Small intestine (tissue), 7 donors: ENCODE measurements at regions not wholly inside any gene's neighbourhood (a gene's known extent, or its start where the extent isn't known, plus 50 kb on each side); places are given as distances from the start of the nearest gene placed in this dataset.

Experiments
- DNase-seq, 2 donors: peaks; one replicate each; pipeline versions ENCODE4 v3.0.0 to v3.0.0-alpha.2; 2013
- FAIRE-seq: peaks from 2 replicates; lab custom pipeline; 2012; peaks lifted over from hg19 to GRCh38; lab: Jason Lieb, UNC
- H3K27ac ChIP-seq, 3 donors: one replicate each; pipeline ENCODE4 v1.5.1; 2013; ENCODE audit warnings: low read length in 2 of 3, mild to moderate bottlenecking in 2 of 3, control low read depth in 1 of 3, inconsistent platforms in 1 of 3, low read depth in 1 of 3, moderate library complexity in 1 of 3
- H3K27me3 ChIP-seq, 3 donors: one replicate each; pipeline ENCODE4 v1.6.1; 2013; ENCODE audit warnings: low read length in 3 of 3, inconsistent platforms in 1 of 3; ENCODE audit not compliant: control insufficient read depth in 3 of 3, insufficient read depth in 3 of 3
- H3K36me3 ChIP-seq, 3 donors: one replicate each; pipeline ENCODE4 v1.6.1; 2013; ENCODE audit warnings: low read length in 3 of 3, inconsistent platforms in 1 of 3, low read depth in 1 of 3, mild to moderate bottlenecking in 1 of 3, moderate library complexity in 1 of 3; ENCODE audit not compliant: control insufficient read depth in 3 of 3, insufficient read depth in 2 of 3
- H3K4me1 ChIP-seq, 3 donors: one replicate each; pipeline ENCODE4 v1.6.1; 2013; ENCODE audit warnings: low read length in 2 of 3, inconsistent platforms in 1 of 3, low read depth in 1 of 3, mild to moderate bottlenecking in 1 of 3, moderate library complexity in 1 of 3; ENCODE audit not compliant: control insufficient read depth in 3 of 3, insufficient read depth in 2 of 3
- H3K4me3 ChIP-seq, 3 donors: one replicate each; pipeline ENCODE4 v1.5.1; 2013; ENCODE audit warnings: low read length in 3 of 3, control low read depth in 1 of 3, inconsistent platforms in 1 of 3, low read depth in 1 of 3, mild to moderate bottlenecking in 1 of 3, moderate library complexity in 1 of 3
- H3K9me3 ChIP-seq, 2 donors: one replicate each; pipeline ENCODE4 v1.6.1; 2013; ENCODE audit warnings: low read depth in 1 of 2, low read length in 1 of 2; ENCODE audit not compliant: control insufficient read depth in 2 of 2, insufficient read depth in 1 of 2
- WGBS, 3 donors: extraction: QIAGEN DNeasy Blood & Tissue Kit; methylation state at CpG; one replicate each; pipeline ENCODE4 v1.1.7; 2013; 5-methylcytosine and 5-hydroxymethylcytosine counted together
- donor health status: healthy with polysubstance abuse.
- donor health status: control.
- donor health status: control.
- donor health status: Bipolar disorder and iron deficiency.
- donor health status: healthy.

DNA sequence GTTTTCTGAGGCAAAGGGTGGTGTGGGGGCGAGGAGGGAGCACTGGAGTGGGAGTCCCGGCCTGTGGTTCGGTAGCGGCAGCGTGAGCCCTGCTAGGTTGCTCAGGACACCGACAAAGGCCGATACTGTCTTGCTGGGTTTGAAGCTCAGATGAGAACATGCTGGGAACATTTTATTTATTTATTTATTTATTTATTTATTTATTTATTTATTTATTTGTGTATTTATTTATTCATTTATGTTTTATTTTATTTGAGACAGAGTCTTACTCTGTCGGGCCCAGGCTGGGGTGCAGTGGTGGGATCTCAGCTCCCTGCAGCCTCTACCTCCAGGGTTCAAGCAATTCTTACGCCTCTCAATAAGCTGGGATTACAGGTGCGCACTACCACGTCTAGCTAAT, 117.9 kb upstream of the GSE1 start:
- no peak for FAIRE-seq
- WGBS, 3 donors, result 97 to 98% (median 97%) methylated on average over 11 of the region's 11 CpGs
- no peak for DNase-seq
- Histone ChIP-seq H3K27me3 (no peaks in the 10 kb centered on the region), H3K36me3 (peaks cover 0 to 47% (median 0%) of the 10 kb centered on the region in 3 donors), H3K9me3 (no peaks in the 10 kb centered on the region), H3K4me1 (peaks cover 0 to 18% (median 0%) of the 10 kb centered on the region in 3 donors), H3K4me3 (no peak overlapping the region), H3K27ac (no peak overlapping the region)

DNA sequence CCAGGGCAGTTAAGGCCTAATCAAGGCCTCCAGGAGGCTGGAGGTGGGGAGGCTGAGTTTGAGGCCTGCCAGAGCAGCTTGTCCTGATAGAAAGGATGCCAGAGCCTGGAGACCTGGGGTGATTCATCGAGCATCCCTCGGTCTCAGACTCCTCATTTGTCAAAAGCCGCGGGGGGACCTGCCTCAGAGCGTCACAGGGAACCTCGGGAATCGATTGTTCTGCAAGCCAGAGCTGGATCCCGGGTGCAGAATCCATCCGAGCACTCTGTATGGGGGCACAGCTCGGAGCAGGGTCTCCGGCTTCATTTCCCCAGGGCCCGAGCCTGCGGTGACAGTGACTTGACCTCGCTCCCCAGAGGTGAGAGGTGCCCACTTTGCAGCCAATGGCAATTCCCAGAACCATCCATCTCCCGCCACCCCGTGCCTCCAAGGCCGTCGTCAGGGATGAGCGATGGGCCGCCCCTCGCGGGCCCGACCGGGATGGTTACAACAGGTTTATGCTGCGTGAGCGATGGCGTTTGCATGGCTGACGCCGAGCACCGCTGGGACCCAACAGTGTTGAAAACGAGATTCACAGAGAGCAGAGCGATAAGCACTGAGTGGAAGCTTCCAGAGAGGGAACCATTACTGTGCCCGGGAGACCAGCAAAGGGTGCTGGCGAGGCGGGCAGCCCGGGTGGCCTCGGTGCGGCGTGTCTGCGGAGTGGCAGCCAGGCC, 117.1 kb upstream of the GSE1 start:
- WGBS, 3 donors, result 93 to 95% (median 94%) methylated on average over 40 of the region's 40 CpGs
- DNase-seq (no peak), FAIRE-seq (no peak)
- Histone ChIP-seq H3K9me3 (no peaks in the 10 kb centered on the region), H3K4me1 (peaks cover 0 to 15% (median 0%) of the 10 kb centered on the region in 3 donors), H3K36me3 (peaks cover 0 to 45% (median 0%) of the 10 kb centered on the region in 3 donors), H3K27ac (no peak overlapping the region), H3K4me3 (no peak overlapping the region), H3K27me3 (no peaks in the 10 kb centered on the region)

DNA sequence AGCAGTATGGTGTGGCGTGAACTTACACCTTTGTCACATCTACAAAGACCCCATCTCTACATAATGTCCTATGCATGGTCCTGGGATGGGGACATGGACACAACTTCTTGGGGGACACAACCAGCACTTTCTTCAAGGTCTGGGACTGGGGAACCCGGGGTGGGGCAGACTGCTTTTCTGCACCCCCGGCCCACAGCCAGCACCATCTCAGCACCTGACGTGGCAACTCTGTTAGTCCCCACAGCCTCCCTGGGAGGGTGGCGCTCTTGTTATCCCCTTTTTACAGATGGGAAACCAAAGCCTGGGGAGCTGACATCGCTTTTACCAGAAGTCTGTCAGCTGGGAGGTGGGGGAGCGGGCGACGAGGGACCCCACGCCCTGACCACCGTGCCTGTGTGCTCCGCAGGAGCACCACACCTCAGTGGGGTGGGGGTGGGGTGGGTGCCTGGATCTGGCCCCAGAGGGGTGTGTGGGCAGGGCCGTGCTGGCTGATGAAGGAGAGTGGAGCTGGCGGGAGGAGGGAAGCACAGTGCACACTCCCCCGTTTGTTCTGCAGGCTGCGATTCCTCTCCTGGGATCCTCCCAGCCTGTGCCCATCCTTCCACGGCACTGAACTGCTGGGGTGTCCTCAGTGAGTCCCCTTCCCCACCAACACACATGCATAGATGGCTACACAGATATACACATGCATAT, 115.4 kb upstream of the GSE1 start:
- WGBS, 3 donors, result 76 to 88% (median 77%) methylated on average over 16 to 17 of the region's 17 CpGs
- Histone ChIP-seq H3K9me3 (no peaks in the 10 kb centered on the region), H3K4me3 (no peak overlapping the region)

DNA sequence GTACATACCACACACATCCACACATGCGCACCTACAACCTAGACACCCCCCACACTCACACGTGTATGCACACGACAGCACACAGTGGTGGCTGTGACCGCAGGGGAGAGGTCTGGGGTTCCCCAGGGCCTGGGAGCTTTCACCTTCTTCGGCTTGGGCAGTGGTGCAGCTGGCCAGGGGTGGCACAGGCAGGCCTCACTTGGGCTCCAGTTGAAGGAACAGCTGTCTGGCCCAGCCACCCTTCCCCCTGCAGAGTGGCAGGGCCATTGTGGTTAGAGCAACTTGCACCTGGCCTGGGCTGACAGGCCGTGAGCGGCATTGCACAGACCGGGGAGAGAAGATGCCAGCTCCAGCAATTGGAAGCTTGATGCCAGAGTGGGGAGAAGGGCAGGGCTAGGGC, 114.5 kb upstream of the GSE1 start:
- no peak overlapping the region for H3K4me3 ChIP-seq
- peaks cover 0 to 48% (median 0%) of the 10 kb centered on the region in 3 donors for H3K36me3 ChIP-seq
- DNase-seq (no peak), FAIRE-seq (no peak)
- no peak overlapping the region for H3K27ac ChIP-seq
- no peaks in the 10 kb centered on the region for H3K4me1 ChIP-seq
- H3K27me3 ChIP-seq, result no peaks in the 10 kb centered on the region
- 64 to 73% (median 73%) methylated on average over 7 to 8 of the region's 8 CpGs for WGBS, 3 donors
- H3K9me3 ChIP-seq, result no peaks in the 10 kb centered on the region

More for the DNA sequence above, 115.4 kb upstream of the GSE1 start:
- H3K36me3 ChIP-seq, result peaks cover 0 to 46% (median 0%) of the 10 kb centered on the region in 3 donors
- no peak for DNase-seq
- H3K27me3 ChIP-seq, result no peaks in the 10 kb centered on the region
- H3K27ac ChIP-seq, result no peak overlapping the region
- no peaks in the 10 kb centered on the region for H3K4me1 ChIP-seq
- FAIRE-seq, result no peak

DNA sequence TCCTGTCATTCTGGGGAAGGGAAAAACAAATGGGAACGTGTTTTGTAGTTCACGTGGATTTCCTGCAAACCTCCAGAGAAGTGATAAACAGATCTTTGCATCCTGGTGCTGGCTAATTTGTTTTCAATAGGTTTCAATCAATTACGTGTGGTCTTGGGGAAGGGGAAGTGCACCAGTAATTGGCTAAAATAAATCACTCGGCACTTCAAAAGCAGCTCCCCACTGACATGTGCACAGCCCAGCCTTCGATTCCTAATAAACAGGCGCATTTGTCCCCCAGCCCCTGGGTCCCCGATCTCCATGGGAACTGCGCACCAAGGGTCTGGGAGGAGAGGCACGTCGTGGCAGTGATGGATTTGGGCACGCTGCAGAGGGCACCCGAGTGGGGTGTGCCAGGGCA, 112.9 kb upstream of the GSE1 start:
- Histone ChIP-seq H3K27me3 (no peaks in the 10 kb centered on the region), H3K36me3 (peaks cover 0 to 53% (median 0%) of the 10 kb centered on the region in 3 donors), H3K9me3 (no peaks in the 10 kb centered on the region), H3K4me1 (no peaks in the 10 kb centered on the region), H3K27ac (no peak overlapping the region), H3K4me3 (no peak overlapping the region)
- FAIRE-seq (no peak), DNase-seq (no peak)
- WGBS, 3 donors, result 82 to 88% (median 88%) methylated on average over 12 of the region's 12 CpGs

DNA sequence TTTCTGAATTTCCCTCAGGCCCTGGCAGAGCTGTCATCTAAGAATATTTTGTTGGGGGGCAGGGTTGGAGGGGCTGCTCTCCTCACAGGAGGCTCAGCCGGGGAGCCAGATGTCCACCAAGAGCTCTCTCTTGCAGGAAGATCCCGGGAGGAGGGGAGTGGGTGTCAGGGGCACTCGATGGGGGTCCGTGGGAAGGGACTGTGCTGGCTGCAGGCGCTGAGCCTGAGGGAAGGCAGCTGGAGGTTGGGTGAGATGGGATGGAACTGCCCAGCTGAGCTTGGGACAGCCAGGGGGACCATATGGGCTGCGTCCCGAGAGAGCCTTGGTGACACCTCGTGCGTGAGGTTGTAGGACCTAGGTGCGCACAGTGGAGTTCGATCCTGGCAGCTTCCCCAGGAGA, 111.2 kb upstream of the GSE1 start:
- DNase-seq (no peak), FAIRE-seq (no peak)
- 87 to 93% (median 87%) methylated on average over 11 of the region's 11 CpGs for WGBS, 3 donors
- Histone ChIP-seq H3K4me3 (no peak overlapping the region), H3K36me3 (peaks cover 0 to 63% (median 0%) of the 10 kb centered on the region in 3 donors), H3K27me3 (no peaks in the 10 kb centered on the region), H3K4me1 (no peaks in the 10 kb centered on the region), H3K27ac (no peak overlapping the region), H3K9me3 (no peaks in the 10 kb centered on the region)

DNA sequence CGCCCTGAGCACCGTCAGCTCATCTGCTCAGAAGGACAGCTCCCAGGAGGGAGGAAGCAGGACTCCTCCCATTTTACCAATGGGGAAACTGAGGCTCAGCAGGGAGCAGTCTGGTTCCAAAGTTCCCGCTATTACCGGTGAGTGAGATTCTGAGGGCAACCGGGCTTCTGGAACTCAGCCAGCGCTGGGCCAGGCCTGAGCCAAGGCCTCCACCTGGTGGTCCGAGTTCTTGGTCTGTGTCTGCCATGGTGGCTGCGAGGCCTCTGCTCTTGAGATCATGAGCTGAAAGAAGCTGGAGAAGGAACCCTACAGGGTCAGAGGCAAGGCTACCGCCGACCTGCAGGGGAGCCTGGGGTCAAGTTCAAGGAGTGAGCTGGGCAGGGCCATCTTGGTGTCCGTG, 110.8 kb upstream of the GSE1 start:
- Histone ChIP-seq H3K36me3 (peaks cover 0 to 67% (median 0%) of the 10 kb centered on the region in 3 donors), H3K27me3 (no peaks in the 10 kb centered on the region), H3K9me3 (no peaks in the 10 kb centered on the region), H3K27ac (no peak overlapping the region), H3K4me1 (no peaks in the 10 kb centered on the region), H3K4me3 (no peak overlapping the region)
- WGBS, 3 donors, result 78 to 86% (median 83%) methylated on average over 11 of the region's 11 CpGs
- DNase-seq, result no peak
- no peak for FAIRE-seq

DNA sequence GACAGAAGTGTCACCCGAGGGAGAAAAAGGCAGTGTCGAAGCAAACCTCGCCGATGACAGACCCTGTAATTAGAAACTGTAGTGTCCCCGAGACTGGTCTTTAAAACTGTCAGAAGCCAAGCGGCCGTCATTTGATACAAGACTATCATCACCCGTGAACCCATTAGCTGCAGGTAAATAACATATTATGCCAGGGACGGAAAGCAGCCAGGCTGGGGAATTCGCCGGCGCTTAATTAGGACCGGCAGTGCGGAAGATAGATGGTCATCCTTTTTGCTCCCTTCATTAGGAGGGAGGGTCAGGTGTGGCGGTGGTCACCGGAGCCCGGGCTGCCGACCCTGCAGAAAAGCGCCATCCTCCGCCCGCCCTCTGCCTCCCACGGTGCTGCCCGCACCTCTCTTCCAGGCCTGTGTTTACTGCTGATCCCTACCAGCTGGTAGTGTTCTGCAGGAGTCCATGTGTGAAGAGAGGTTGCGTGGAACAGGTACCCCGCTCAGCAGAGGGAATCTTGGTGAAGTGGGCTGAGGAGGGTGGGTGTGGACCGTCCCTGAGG, 109.4 kb upstream of the GSE1 start:
- FAIRE-seq, result no peak
- Histone ChIP-seq H3K9me3 (no peaks in the 10 kb centered on the region), H3K27me3 (no peaks in the 10 kb centered on the region), H3K4me3 (no peak overlapping the region), H3K27ac (no peak overlapping the region), H3K36me3 (peaks cover 0 to 73% (median 0%) of the 10 kb centered on the region in 3 donors), H3K4me1 (no peaks in the 10 kb centered on the region)
- WGBS, 3 donors, result 88 to 94% (median 91%) methylated on average over 26 of the region's 26 CpGs
- DNase-seq, result no peak
